ENCODE measurements at regions not wholly inside any gene's neighbourhood (a gene's known extent, or its start where the extent isn't known, plus 50 kb on each side); places are given as distances from the start of the nearest gene placed in this dataset.

DNA sequence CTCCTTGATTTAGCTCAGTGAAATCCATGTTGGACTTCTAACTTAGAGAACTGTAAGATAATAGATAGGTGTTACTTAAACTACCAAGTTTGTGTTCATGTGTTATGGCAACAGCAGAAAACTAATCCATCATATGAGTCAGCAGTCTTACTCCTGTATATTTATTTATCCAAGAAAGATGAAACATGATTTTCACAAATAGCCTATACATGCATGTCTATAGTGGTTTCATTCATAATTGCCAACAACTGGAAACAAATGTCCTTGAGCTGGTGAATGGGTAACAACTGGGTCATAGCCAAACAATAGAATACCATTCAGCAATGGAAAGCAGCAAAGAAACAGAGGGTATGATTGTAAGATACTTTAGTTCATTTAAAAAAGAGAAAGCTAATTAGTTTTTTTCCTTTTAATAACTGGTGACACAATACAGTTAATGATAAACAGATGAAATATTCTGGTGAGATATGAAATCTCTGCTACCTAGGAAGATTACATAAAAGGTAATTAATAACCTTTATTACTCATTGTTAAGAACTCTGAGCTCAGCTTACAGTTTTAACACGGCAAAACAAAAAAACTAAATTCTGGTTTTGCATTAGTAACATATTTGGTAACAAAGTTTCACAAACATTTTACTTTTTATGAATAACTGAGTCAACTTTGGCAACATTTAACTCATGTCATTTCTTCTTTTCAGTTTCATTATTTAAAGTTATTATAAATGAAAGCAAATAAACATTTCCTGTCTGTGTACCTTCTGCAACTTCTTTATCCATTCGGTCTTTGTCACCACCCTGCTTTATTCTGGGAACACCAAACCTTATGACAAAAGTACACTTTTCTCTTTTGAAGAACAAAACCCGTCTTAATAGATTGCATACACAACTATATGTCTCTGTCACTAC, 181.3 kb downstream of the LIG4 start:
- no peak overlapping the region for H3K27ac ChIP-seq (ENCODE audit: low read length)
- no peaks in the 10 kb centered on the region for H3F3A ChIP-seq (ENCODE audit: insufficient read depth, low read length, poor library complexity, severe bottlenecking)
- no peak overlapping the region for H3K9ac ChIP-seq (ENCODE audit: low read length)
- H3K79me2 ChIP-seq (replicated peaks; ENCODE audit: insufficient read depth, low read length) = no peaks in the 10 kb centered on the region
- H3K4me2 ChIP-seq (ENCODE audit: low read length) = no peak overlapping the region
- no peaks in the 10 kb centered on the region for H3K9me2 ChIP-seq (ENCODE audit: insufficient read depth, low read length)
- no peak overlapping the region for H3K4me3 ChIP-seq (ENCODE audit: low read length)
- H3K9me3 ChIP-seq (ENCODE audit: low read length) = no peaks in the 10 kb centered on the region
- H3K27me3 ChIP-seq (ENCODE audit: insufficient read depth, low read depth, low read length) = no peaks in the 10 kb centered on the region
- H4K20me1 ChIP-seq (ENCODE audit: insufficient read depth) = no peaks in the 10 kb centered on the region
- no peak overlapping the region for H2AFZ ChIP-seq (ENCODE audit: low read depth, low read length)
- no peaks in the 10 kb centered on the region for H3K36me3 ChIP-seq (ENCODE audit: insufficient read depth, low read length)
- TF ChIP-seq EZH2 (IDR thresholded peaks at IDR 0.05; ENCODE audit: borderline replicate concordance, insufficient read depth, low read length, poor library complexity, severe bottlenecking) = no peak

DNA sequence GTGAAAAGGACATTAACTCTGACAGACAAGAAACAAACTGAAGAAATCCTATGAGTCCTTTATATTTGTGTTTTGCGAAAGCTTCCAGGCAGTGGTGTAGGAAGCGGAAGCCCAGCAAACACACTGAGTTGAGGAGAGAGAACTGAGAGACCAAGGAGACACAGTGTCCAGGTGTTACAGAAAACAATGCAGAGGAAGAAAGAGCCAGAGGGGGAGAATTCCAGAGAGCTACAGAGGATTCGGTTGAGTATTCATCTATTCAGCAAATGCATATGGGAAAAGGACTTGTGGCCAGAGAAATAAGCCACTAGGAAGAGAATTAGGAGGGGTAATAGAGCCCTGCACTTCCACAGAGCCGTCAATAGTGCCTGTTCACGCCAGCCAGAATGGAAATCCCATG, 183.5 kb downstream of the LIG4 start:
- Histone ChIP-seq H2AFZ (ENCODE audit: low read depth, low read length) (no peak overlapping the region), H3K4me3 (ENCODE audit: low read length) (no peak overlapping the region), H3F3A (ENCODE audit: insufficient read depth, low read length, poor library complexity, severe bottlenecking) (no peaks in the 10 kb centered on the region), H4K20me1 (ENCODE audit: insufficient read depth) (no peaks in the 10 kb centered on the region), H3K9ac (ENCODE audit: low read length) (no peak overlapping the region), H3K9me2 (ENCODE audit: insufficient read depth, low read length) (no peaks in the 10 kb centered on the region), H3K36me3 (ENCODE audit: insufficient read depth, low read length) (no peaks in the 10 kb centered on the region), H3K79me2 (replicated peaks; ENCODE audit: insufficient read depth, low read length) (no peaks in the 10 kb centered on the region), H3K27me3 (ENCODE audit: insufficient read depth, low read depth, low read length) (no peaks in the 10 kb centered on the region), H3K27ac (ENCODE audit: low read length) (no peak overlapping the region), H3K9me3 (ENCODE audit: low read length) (no peaks in the 10 kb centered on the region), H3K4me2 (ENCODE audit: low read length) (no peak overlapping the region)
- TF ChIP-seq MXI1 (conservative IDR thresholded peaks at IDR 0.05; ENCODE audit: poor library complexity, severe bottlenecking) (no peak), TAF1 (IDR thresholded peaks at IDR 0.05; ENCODE audit: low read depth) (no peak), EZH2 (IDR thresholded peaks at IDR 0.05; ENCODE audit: borderline replicate concordance, insufficient read depth, low read length, poor library complexity, severe bottlenecking) (no peak), SMC3 (conservative IDR thresholded peaks at IDR 0.05; ENCODE audit: poor library complexity) (no peak), EP300 (conservative IDR thresholded peaks at IDR 0.05; ENCODE audit: poor library complexity, severe bottlenecking) (no peak), RAD21 (conservative IDR thresholded peaks at IDR 0.05) (no peak), POLR2AphosphoS5 (IDR thresholded peaks at IDR 0.05) (no peak)
- TF ChIP-seq, protein P1, sequence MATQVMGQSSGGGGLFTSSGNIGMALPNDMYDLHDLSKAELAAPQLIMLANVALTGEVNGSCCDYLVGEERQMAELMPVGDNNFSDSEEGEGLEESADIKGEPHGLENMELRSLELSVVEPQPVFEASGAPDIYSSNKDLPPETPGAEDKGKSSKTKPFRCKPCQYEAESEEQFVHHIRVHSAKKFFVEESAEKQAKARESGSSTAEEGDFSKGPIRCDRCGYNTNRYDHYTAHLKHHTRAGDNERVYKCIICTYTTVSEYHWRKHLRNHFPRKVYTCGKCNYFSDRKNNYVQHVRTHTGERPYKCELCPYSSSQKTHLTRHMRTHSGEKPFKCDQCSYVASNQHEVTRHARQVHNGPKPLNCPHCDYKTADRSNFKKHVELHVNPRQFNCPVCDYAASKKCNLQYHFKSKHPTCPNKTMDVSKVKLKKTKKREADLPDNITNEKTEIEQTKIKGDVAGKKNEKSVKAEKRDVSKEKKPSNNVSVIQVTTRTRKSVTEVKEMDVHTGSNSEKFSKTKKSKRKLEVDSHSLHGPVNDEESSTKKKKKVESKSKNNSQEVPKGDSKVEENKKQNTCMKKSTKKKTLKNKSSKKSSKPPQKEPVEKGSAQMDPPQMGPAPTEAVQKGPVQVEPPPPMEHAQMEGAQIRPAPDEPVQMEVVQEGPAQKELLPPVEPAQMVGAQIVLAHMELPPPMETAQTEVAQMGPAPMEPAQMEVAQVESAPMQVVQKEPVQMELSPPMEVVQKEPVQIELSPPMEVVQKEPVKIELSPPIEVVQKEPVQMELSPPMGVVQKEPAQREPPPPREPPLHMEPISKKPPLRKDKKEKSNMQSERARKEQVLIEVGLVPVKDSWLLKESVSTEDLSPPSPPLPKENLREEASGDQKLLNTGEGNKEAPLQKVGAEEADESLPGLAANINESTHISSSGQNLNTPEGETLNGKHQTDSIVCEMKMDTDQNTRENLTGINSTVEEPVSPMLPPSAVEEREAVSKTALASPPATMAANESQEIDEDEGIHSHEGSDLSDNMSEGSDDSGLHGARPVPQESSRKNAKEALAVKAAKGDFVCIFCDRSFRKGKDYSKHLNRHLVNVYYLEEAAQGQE (IDR thresholded peaks at IDR 0.05; ENCODE audit: borderline replicate concordance) = no peak
- TF ChIP-seq, protein P2, sequence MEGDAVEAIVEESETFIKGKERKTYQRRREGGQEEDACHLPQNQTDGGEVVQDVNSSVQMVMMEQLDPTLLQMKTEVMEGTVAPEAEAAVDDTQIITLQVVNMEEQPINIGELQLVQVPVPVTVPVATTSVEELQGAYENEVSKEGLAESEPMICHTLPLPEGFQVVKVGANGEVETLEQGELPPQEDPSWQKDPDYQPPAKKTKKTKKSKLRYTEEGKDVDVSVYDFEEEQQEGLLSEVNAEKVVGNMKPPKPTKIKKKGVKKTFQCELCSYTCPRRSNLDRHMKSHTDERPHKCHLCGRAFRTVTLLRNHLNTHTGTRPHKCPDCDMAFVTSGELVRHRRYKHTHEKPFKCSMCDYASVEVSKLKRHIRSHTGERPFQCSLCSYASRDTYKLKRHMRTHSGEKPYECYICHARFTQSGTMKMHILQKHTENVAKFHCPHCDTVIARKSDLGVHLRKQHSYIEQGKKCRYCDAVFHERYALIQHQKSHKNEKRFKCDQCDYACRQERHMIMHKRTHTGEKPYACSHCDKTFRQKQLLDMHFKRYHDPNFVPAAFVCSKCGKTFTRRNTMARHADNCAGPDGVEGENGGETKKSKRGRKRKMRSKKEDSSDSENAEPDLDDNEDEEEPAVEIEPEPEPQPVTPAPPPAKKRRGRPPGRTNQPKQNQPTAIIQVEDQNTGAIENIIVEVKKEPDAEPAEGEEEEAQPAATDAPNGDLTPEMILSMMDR (IDR thresholded peaks at IDR 0.05; ENCODE audit: poor library complexity, severe bottlenecking) = no peak

Measured in neural cell (in vitro differentiated cells).